ENCODE measurements at regions not wholly inside any gene's neighbourhood (a gene's known extent, or its start where the extent isn't known, plus 50 kb on each side); places are given as distances from the start of the nearest gene placed in this dataset.

- H3K9me3 ChIP-seq (replicated peaks), result peaks cover 22% of the 10 kb centered on the region
- DNase-seq, result no peak
- intact Hi-C loops (cut with micrococcal nuclease), result no loop called here
- H3K4me1 ChIP-seq, result no peaks in the 10 kb centered on the region
- TF ChIP-seq, protein P1, sequence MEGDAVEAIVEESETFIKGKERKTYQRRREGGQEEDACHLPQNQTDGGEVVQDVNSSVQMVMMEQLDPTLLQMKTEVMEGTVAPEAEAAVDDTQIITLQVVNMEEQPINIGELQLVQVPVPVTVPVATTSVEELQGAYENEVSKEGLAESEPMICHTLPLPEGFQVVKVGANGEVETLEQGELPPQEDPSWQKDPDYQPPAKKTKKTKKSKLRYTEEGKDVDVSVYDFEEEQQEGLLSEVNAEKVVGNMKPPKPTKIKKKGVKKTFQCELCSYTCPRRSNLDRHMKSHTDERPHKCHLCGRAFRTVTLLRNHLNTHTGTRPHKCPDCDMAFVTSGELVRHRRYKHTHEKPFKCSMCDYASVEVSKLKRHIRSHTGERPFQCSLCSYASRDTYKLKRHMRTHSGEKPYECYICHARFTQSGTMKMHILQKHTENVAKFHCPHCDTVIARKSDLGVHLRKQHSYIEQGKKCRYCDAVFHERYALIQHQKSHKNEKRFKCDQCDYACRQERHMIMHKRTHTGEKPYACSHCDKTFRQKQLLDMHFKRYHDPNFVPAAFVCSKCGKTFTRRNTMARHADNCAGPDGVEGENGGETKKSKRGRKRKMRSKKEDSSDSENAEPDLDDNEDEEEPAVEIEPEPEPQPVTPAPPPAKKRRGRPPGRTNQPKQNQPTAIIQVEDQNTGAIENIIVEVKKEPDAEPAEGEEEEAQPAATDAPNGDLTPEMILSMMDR (IDR thresholded peaks at IDR 0.05; ENCODE audit: borderline replicate concordance), result no peak
- H3K27ac ChIP-seq (replicated peaks), result no peak overlapping the region
- H3K27me3 ChIP-seq (ENCODE audit: low read depth), result no peaks in the 10 kb centered on the region
- H3K36me3 ChIP-seq, result no peaks in the 10 kb centered on the region
- no peak overlapping the region for H3K4me3 ChIP-seq
Observed at GRCh38 chr4:116953947-116954346, 131.4 kb downstream of the TRAM1L1 start.

- intact Hi-C loops (cut with micrococcal nuclease), result no loop called here
- peaks cover 20% of the 10 kb centered on the region for H3K9me3 ChIP-seq (replicated peaks)
- TF ChIP-seq, protein P1 (IDR thresholded peaks at IDR 0.05; ENCODE audit: borderline replicate concordance), result no peak
Observed at GRCh38 chr4:116952530-116953136, 132.7 kb downstream of the TRAM1L1 start.

GRCh38 chr4:116949856-116950255 lies 135.5 kb downstream of the TRAM1L1 start:
- Histone ChIP-seq H3K9me3 (replicated peaks) (peaks cover 5% of the 10 kb centered on the region), H3K4me3 (no peak overlapping the region), H3K27ac (replicated peaks) (no peak overlapping the region), H3K27me3 (ENCODE audit: low read depth) (no peaks in the 10 kb centered on the region), H3K36me3 (no peaks in the 10 kb centered on the region), H3K4me1 (no peaks in the 10 kb centered on the region)
- no peak for DNase-seq
- TF ChIP-seq, protein P1 (IDR thresholded peaks at IDR 0.05; ENCODE audit: borderline replicate concordance), result no peak
- intact Hi-C loops (cut with micrococcal nuclease), result no loop called here

More at GRCh38 chr4:116952530-116953136, 132.7 kb downstream of the TRAM1L1 start:
- Histone ChIP-seq H3K27ac (replicated peaks) (no peak overlapping the region), H3K36me3 (no peaks in the 10 kb centered on the region), H3K4me1 (no peaks in the 10 kb centered on the region), H3K4me3 (no peak overlapping the region), H3K27me3 (ENCODE audit: low read depth) (no peaks in the 10 kb centered on the region)
- no peak for DNase-seq

DNA sequence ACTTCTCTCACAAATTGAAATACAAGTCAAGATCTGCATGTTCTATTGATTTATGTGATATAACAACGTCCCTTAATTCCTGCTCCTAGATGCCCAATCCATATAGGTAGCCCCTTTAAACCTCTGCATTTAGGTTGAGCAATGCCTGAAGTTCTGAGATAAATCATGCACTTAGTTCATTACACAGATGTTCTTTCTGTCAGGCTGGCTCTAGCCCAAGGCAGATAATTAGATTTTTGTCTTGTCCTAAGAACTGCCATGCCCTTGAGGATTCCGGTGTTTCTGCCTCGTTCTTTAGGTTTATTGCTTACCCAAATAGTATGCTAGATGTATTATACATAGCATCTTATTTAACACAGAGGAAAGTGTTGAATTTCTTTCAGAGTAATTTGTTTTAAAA lies 143.1 kb downstream of the TRAM1L1 start:
- intact Hi-C loops (cut with micrococcal nuclease), result no loop called here
- H3K9me3 ChIP-seq (replicated peaks), result no peaks in the 10 kb centered on the region
- no peak for DNase-seq
- no peak overlapping the region for H3K27ac ChIP-seq (replicated peaks)
- no peaks in the 10 kb centered on the region for H3K4me1 ChIP-seq
- no peaks in the 10 kb centered on the region for H3K27me3 ChIP-seq (ENCODE audit: low read depth)
- TF ChIP-seq, protein P1 (IDR thresholded peaks at IDR 0.05; ENCODE audit: borderline replicate concordance), result no peak
- H3K4me3 ChIP-seq, result no peak overlapping the region
- H3K36me3 ChIP-seq, result no peaks in the 10 kb centered on the region

DNA sequence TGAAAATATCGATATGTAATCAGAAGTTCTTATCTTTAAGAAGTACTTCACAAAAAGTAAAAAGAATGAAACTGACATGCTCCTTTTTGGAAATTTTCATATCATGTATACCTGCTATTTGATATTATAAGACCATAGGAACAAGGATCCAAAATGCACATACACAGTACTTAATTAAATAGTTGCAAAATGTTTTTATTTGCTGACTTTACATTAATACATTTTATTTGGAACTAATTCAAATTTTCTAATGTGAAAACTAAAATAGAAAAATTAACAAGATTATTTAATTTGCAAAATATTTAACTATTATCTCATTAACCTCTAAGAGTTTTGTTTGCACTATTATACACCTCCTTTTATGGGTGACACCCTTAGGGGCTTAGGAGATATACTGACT lies 155.0 kb downstream of the TRAM1L1 start:
- Histone ChIP-seq H3K36me3 (no peaks in the 10 kb centered on the region), H3K27ac (replicated peaks) (no peak overlapping the region), H3K9me3 (replicated peaks) (no peaks in the 10 kb centered on the region), H3K4me3 (no peak overlapping the region), H3K4me1 (no peaks in the 10 kb centered on the region), H3K27me3 (ENCODE audit: low read depth) (peaks cover 20% of the 10 kb centered on the region)
- no peak for DNase-seq
- intact Hi-C loops (cut with micrococcal nuclease), result no loop called here
- TF ChIP-seq, protein P1 (IDR thresholded peaks at IDR 0.05; ENCODE audit: borderline replicate concordance), result no peak

All from left ventricle myocardium inferior (tissue), 1 donor.